ENCODE measurements at regions not wholly inside any gene's neighbourhood (a gene's known extent, or its start where the extent isn't known, plus 50 kb on each side); places are given as distances from the start of the nearest gene placed in this dataset.

GRCh38 chr15:67916565-67916964, 76.7 kb upstream of the RNU6-1 start:
- TF ChIP-seq, protein P1, sequence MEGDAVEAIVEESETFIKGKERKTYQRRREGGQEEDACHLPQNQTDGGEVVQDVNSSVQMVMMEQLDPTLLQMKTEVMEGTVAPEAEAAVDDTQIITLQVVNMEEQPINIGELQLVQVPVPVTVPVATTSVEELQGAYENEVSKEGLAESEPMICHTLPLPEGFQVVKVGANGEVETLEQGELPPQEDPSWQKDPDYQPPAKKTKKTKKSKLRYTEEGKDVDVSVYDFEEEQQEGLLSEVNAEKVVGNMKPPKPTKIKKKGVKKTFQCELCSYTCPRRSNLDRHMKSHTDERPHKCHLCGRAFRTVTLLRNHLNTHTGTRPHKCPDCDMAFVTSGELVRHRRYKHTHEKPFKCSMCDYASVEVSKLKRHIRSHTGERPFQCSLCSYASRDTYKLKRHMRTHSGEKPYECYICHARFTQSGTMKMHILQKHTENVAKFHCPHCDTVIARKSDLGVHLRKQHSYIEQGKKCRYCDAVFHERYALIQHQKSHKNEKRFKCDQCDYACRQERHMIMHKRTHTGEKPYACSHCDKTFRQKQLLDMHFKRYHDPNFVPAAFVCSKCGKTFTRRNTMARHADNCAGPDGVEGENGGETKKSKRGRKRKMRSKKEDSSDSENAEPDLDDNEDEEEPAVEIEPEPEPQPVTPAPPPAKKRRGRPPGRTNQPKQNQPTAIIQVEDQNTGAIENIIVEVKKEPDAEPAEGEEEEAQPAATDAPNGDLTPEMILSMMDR (IDR thresholded peaks at IDR 0.05), result no peak
- TF ChIP-seq, protein P2, sequence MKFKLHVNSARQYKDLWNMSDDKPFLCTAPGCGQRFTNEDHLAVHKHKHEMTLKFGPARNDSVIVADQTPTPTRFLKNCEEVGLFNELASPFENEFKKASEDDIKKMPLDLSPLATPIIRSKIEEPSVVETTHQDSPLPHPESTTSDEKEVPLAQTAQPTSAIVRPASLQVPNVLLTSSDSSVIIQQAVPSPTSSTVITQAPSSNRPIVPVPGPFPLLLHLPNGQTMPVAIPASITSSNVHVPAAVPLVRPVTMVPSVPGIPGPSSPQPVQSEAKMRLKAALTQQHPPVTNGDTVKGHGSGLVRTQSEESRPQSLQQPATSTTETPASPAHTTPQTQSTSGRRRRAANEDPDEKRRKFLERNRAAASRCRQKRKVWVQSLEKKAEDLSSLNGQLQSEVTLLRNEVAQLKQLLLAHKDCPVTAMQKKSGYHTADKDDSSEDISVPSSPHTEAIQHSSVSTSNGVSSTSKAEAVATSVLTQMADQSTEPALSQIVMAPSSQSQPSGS (CRISPR knock-in tag; IDR thresholded peaks at IDR 0.05; ENCODE audit: borderline replicate concordance, low read depth), result no peak
- no peak for TF ChIP-seq MXD4 (CRISPR knock-in tag; IDR thresholded peaks at IDR 0.05; ENCODE audit: borderline replicate concordance)
- TF ChIP-seq, protein P3, sequence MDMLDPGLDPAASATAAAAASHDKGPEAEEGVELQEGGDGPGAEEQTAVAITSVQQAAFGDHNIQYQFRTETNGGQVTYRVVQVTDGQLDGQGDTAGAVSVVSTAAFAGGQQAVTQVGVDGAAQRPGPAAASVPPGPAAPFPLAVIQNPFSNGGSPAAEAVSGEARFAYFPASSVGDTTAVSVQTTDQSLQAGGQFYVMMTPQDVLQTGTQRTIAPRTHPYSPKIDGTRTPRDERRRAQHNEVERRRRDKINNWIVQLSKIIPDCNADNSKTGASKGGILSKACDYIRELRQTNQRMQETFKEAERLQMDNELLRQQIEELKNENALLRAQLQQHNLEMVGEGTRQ (CRISPR knock-in tag; IDR thresholded peaks at IDR 0.05), result no peak
- no peak for TF ChIP-seq ZNF317 (CRISPR knock-in tag; IDR thresholded peaks at IDR 0.05; ENCODE audit: borderline replicate concordance, low read depth)
- TF ChIP-seq ZBTB21 (CRISPR knock-in tag; IDR thresholded peaks at IDR 0.05; ENCODE audit: borderline replicate concordance), result no peak
- TF ChIP-seq NFE2L1 (CRISPR knock-in tag; IDR thresholded peaks at IDR 0.05), result no peak

Data from WTC11 (cell line).